Gastroesophageal sphincter (tissue), 4 donors: ENCODE measurements at regions not wholly inside any gene's neighbourhood (a gene's known extent, or its start where the extent isn't known, plus 50 kb on each side); places are given as distances from the start of the nearest gene placed in this dataset.

Source experiments
- ATAC-seq: fragments of 150-250 bp; one replicate; pipeline ENCODE4 v1.9.1; 2016; ENCODE audit warnings: mild to moderate bottlenecking, moderate library complexity
- H3K27ac ChIP-seq, 4 donors: fragments of 200-600 bp; sonication (generic) in 3 of 4; 1 replicate in 3 of 4; 2 replicates in 1 of 4; pipeline ENCODE4 v1.5.1; 2016 to 2019
- H3K27me3 ChIP-seq: fragments of 200-600 bp; sonication (generic); one replicate; pipeline ENCODE4 v1.5.1; 2019
- H3K36me3 ChIP-seq, 2 donors: fragments of 200-600 bp; sonication (generic); one replicate each; pipeline ENCODE4 v1.5.1; 2019; ENCODE audit warnings: control low read depth in 1 of 2
- H3K4me1 ChIP-seq, 3 donors: fragments of 200-600 bp; sonication (generic); 1 replicate in 2 of 3; 2 replicates in 1 of 3; pipeline ENCODE4 v1.5.1; 2016 to 2019; ENCODE audit warnings: control low read depth in 2 of 3
- H3K4me3 ChIP-seq, 2 donors: fragments of 200-600 bp; sonication (generic); one replicate each; pipeline ENCODE4 v1.5.1; 2019; ENCODE audit warnings: mild to moderate bottlenecking in 1 of 2, moderate library complexity in 1 of 2
- H3K9me3 ChIP-seq, 3 donors: fragments of 200-600 bp; sonication (generic); one replicate each; pipeline ENCODE4 v1.5.1; 2017 to 2019; ENCODE audit warnings: control low read depth in 2 of 3
- CTCF ChIP-seq, 4 experiments: fragments of 200-600 bp in 2 of 4; fragments of 450-650 bp in 2 of 4; sonication (generic) in 1 of 4; IDR thresholded peaks; one replicate each; pipeline ENCODE4 v1.5.1; 2017 to 2019; ENCODE audit warnings: antibody characterized with exemption in 4 of 4, mild to moderate bottlenecking in 2 of 4, moderate library complexity in 2 of 4
- EP300 ChIP-seq: sonication (generic); formaldehyde crosslinking; IDR thresholded peaks from one replicate; pipeline ENCODE4 v1.6.1; 2017; ENCODE audit warnings: antibody characterized with exemption, mild to moderate bottlenecking
- POLR2A ChIP-seq, 2 donors: fragments of 450-650 bp; IDR thresholded peaks; one replicate each; pipeline ENCODE4 v1.6.1; 2017; ENCODE audit warnings: antibody characterized with exemption in 2 of 2, mild to moderate bottlenecking in 2 of 2, moderate library complexity in 1 of 2
- POLR2AphosphoS5 ChIP-seq: sonication (generic); formaldehyde crosslinking; IDR thresholded peaks from one replicate; pipeline ENCODE4 v1.6.1; 2017; ENCODE audit warnings: antibody characterized with exemption
- WGBS, 2 donors: methylation state at CpG; one replicate each; pipeline ENCODE4 v1.1.5; 2018; ENCODE audit warnings: low coverage in 1 of 2; 5-methylcytosine and 5-hydroxymethylcytosine counted together

DNA sequence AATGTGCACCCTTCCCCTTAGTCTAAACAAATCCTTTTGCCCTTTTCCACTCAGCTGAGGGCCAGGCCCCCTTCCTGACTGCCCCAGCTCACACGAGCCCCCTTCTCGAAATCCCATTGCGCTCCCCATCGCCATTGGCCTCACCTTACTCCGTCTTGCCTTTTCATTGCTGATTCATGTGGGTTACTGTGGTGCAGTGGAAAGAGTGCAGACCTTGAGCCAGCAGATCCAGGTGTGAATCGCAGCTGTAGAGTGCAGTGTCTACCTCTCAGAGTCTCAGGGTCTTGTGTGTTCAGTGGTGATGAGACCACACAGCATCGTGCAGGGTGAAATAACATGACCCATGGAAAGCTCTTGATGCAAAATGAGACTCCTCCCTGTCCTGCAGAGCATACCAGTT is 132.4 kb upstream of the APCDD1 start:
- Histone ChIP-seq H3K36me3 (no peaks in the 10 kb centered on the region), H3K4me3 (no peak overlapping the region), H3K9me3 (no peaks in the 10 kb centered on the region), H3K27ac (no peak overlapping the region), H3K27me3 (no peaks in the 10 kb centered on the region), H3K4me1 (no peaks in the 10 kb centered on the region)
- no peak for ATAC-seq
- TF ChIP-seq POLR2A (IDR thresholded peaks at IDR 0.05) (no peak), EP300 (no peak), CTCF (IDR thresholded peaks at IDR 0.05) (no peak), POLR2AphosphoS5 (no peak)
- 88% methylated on average over 5 of the region's 7 CpGs; no CpG with 5 or more reads in 1 of the 2 donors for WGBS, 2 donors

DNA sequence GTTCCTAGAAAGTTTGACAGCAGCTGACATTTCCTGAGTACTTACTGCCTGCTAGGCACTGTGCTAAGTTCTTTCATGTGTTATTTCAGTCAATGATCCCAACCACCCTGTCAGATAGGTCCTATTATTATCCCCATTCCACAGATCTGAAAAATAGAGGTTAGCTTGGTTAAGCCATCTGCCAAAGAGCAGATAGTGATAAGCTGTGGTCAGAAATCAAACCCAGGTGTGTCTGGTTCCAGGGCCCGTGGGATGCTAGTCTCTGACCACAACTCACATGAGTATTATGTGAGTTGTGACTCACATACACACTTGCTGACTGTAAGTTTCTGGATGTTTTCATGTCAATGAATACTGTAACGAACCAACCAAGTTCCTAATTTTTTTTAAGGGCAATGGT is 132.0 kb upstream of the APCDD1 start:
- H3K27ac ChIP-seq = no peak overlapping the region
- TF ChIP-seq POLR2A (IDR thresholded peaks at IDR 0.05) (no peak), CTCF (IDR thresholded peaks at IDR 0.05) (no peak)
- no peak overlapping the region for H3K4me3 ChIP-seq
- H3K27me3 ChIP-seq = no peaks in the 10 kb centered on the region
- 100% methylated on average over 1 to 2 of the region's 2 CpGs for WGBS, 2 donors
- ATAC-seq = no peak
- H3K36me3 ChIP-seq = no peaks in the 10 kb centered on the region
- H3K4me1 ChIP-seq = no peaks in the 10 kb centered on the region
- no peaks in the 10 kb centered on the region for H3K9me3 ChIP-seq

GRCh38 chr18:10329101-10329500 is 125.3 kb upstream of the APCDD1 start:
- WGBS, 2 donors = 77 to 84% methylated on average over 3 of the region's 3 CpGs
- ATAC-seq = no peak
- no peak overlapping the region for H3K27ac ChIP-seq

DNA sequence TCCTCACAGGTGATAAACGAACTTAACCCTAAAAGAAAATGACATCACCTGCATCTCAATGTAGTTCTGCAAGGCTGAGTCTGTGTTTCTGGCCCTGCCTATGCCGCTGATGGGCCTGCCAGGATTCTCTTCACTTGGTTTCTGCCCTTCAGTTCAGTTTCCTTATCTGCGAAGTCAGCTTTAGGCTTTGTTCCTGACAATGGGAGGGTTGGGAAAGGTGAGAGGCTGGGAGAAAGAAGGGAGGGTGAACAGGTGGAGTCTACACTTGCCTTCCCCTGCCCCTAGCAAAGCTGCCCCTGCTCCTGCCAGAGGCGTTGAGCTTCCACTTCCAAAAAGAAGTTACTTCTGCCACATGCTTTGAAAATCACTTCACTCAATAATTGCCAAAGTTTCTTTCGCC is 124.0 kb upstream of the APCDD1 start:
- H3K9me3 ChIP-seq = no peaks in the 10 kb centered on the region
- no peaks in the 10 kb centered on the region for H3K36me3 ChIP-seq
- no peak for TF ChIP-seq EP300
- no peak for TF ChIP-seq POLR2AphosphoS5
- no peak for TF ChIP-seq POLR2A (IDR thresholded peaks at IDR 0.05)
- no peak for TF ChIP-seq CTCF (IDR thresholded peaks at IDR 0.05)
- WGBS, 2 donors = 83 to 97% methylated on average over 3 to 4 of the region's 5 CpGs
- no peaks in the 10 kb centered on the region for H3K4me1 ChIP-seq
- no peak for ATAC-seq
- H3K27ac ChIP-seq = no peak overlapping the region
- H3K4me3 ChIP-seq = no peak overlapping the region
- no peaks in the 10 kb centered on the region for H3K27me3 ChIP-seq

More at GRCh38 chr18:10329101-10329500, 125.3 kb upstream of the APCDD1 start:
- Histone ChIP-seq H3K36me3 (no peaks in the 10 kb centered on the region), H3K9me3 (no peaks in the 10 kb centered on the region), H3K4me1 (no peaks in the 10 kb centered on the region), H3K4me3 (no peak overlapping the region), H3K27me3 (no peaks in the 10 kb centered on the region)
- TF ChIP-seq POLR2AphosphoS5 (no peak), CTCF (IDR thresholded peaks at IDR 0.05) (no peak), POLR2A (IDR thresholded peaks at IDR 0.05) (no peak), EP300 (no peak)

GRCh38 chr18:10332452-10332851 is 122.0 kb upstream of the APCDD1 start:
- H3K27ac ChIP-seq = no peak overlapping the region
- no peaks in the 10 kb centered on the region for H3K27me3 ChIP-seq
- no peak overlapping the region for H3K4me3 ChIP-seq
- no peak for ATAC-seq
- TF ChIP-seq CTCF (IDR thresholded peaks at IDR 0.05) (no peak), POLR2AphosphoS5 (no peak)
- 88 to 100% methylated on average over 2 to 8 of the region's 9 CpGs for WGBS, 2 donors
- no peaks in the 10 kb centered on the region for H3K9me3 ChIP-seq
- no peaks in the 10 kb centered on the region for H3K4me1 ChIP-seq
- no peaks in the 10 kb centered on the region for H3K36me3 ChIP-seq
